ENCODE measurements at regions not wholly inside any gene's neighbourhood (a gene's known extent, or its start where the extent isn't known, plus 50 kb on each side); places are given as distances from the start of the nearest gene placed in this dataset.
"Not testable (repeated sequence)": the region's sequence is repeated elsewhere in the genome, so short reads cannot be mapped to it uniquely, and the experiment has no call there.

GRCh38 chr9:85310573-85310972 is 431.2 kb downstream of the AGTPBP1 start:
- Histone ChIP-seq H3K27me3 (no peaks in the 10 kb centered on the region), H3K4me3 (no peak overlapping the region), H3K36me3 (no peaks in the 10 kb centered on the region), H3K27ac (no peak overlapping the region), H3K4me1 (no peaks in the 10 kb centered on the region), H3K9me3 (no peaks in the 10 kb centered on the region)
- TF ChIP-seq POLR2A (IDR thresholded peaks at IDR 0.05) (no peak), POLR2AphosphoS5 (IDR thresholded peaks at IDR 0.05) (no peak), EP300 (IDR thresholded peaks at IDR 0.05; ENCODE audit: low read depth) (no peak)
- TF ChIP-seq, protein P1, sequence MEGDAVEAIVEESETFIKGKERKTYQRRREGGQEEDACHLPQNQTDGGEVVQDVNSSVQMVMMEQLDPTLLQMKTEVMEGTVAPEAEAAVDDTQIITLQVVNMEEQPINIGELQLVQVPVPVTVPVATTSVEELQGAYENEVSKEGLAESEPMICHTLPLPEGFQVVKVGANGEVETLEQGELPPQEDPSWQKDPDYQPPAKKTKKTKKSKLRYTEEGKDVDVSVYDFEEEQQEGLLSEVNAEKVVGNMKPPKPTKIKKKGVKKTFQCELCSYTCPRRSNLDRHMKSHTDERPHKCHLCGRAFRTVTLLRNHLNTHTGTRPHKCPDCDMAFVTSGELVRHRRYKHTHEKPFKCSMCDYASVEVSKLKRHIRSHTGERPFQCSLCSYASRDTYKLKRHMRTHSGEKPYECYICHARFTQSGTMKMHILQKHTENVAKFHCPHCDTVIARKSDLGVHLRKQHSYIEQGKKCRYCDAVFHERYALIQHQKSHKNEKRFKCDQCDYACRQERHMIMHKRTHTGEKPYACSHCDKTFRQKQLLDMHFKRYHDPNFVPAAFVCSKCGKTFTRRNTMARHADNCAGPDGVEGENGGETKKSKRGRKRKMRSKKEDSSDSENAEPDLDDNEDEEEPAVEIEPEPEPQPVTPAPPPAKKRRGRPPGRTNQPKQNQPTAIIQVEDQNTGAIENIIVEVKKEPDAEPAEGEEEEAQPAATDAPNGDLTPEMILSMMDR (IDR thresholded peaks at IDR 0.05): no peak
- intact Hi-C loops (cut with DNase I; ENCODE audit: low total_unique reads): no loop called here
- in situ Hi-C loops (cut with MboI; ENCODE audit: low pct_ligation_motif_present in 1 of 4, low pct_unique_long_range_greater_than_20kb in 1 of 4, low sequenced_read_pairs in 3 of 4): no loop called here
- no peak for DNase-seq

GRCh38 chr9:85303757-85304134 is 438.0 kb downstream of the AGTPBP1 start:
- WGBS, 2 donors (ENCODE audit: low coverage in 1 of 2): 62 to 66% methylated on average over 4 of the region's 4 CpGs
- intact Hi-C loops (cut with DNase I; ENCODE audit: low total_unique reads) (no loop called here), in situ Hi-C loops (cut with MboI; ENCODE audit: low pct_ligation_motif_present in 1 of 4, low pct_unique_long_range_greater_than_20kb in 1 of 4, low sequenced_read_pairs in 3 of 4) (no loop called here)
- Histone ChIP-seq H3K27me3 (no peaks in the 10 kb centered on the region), H3K4me1 (no peaks in the 10 kb centered on the region), H3K36me3 (no peaks in the 10 kb centered on the region), H3K9me3 (no peaks in the 10 kb centered on the region), H3K27ac (no peak overlapping the region), H3K4me3 (no peak overlapping the region)
- no peak for DNase-seq
- TF ChIP-seq EP300 (IDR thresholded peaks at IDR 0.05; ENCODE audit: low read depth) (no peak), POLR2A (IDR thresholded peaks at IDR 0.05) (no peak), POLR2AphosphoS5 (IDR thresholded peaks at IDR 0.05) (no peak)
- TF ChIP-seq, protein P1 (IDR thresholded peaks at IDR 0.05): no peak

GRCh38 chr9:85302938-85303756 is 438.6 kb downstream of the AGTPBP1 start:
- Histone ChIP-seq H3K9me3 (no peaks in the 10 kb centered on the region), H3K4me3 (no peak overlapping the region), H3K27me3 (no peaks in the 10 kb centered on the region), H3K27ac (no peak overlapping the region), H3K4me1 (no peaks in the 10 kb centered on the region), H3K36me3 (no peaks in the 10 kb centered on the region)
- in situ Hi-C loops (cut with MboI; ENCODE audit: low pct_ligation_motif_present in 1 of 4, low pct_unique_long_range_greater_than_20kb in 1 of 4, low sequenced_read_pairs in 3 of 4): no loop called here
- DNase-seq: no peak
- TF ChIP-seq, protein P1 (IDR thresholded peaks at IDR 0.05): no peak
- TF ChIP-seq POLR2AphosphoS5 (IDR thresholded peaks at IDR 0.05) (no peak), EP300 (IDR thresholded peaks at IDR 0.05; ENCODE audit: low read depth) (no peak), POLR2A (IDR thresholded peaks at IDR 0.05) (no peak)
- WGBS, 2 donors (ENCODE audit: low coverage in 1 of 2): 55 to 70% methylated on average over 3 to 7 of the region's 7 CpGs
- intact Hi-C loops (cut with DNase I; ENCODE audit: low total_unique reads): no loop called here

DNA sequence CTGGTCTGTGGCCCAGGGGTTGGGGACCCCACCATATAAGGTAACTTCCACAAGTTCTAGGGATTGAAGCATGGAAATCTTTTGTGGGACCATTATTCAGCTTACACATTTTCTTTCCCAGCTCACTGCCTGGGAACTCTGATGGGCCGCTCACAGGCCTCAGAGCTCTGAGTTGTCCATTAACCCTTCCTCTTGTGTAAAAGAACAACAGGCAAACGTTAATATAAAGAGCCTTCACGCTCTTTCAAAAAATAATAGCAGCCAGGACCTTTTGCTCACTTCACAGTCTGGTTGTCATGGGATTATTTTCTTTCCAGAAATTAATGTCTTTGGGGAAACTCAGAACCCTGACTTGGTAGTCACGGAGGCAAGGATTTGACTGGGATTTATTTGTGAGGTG is 443.3 kb downstream of the AGTPBP1 start:
- Histone ChIP-seq H3K27me3 (no peaks in the 10 kb centered on the region), H3K4me1 (no peaks in the 10 kb centered on the region), H3K27ac (no peak overlapping the region), H3K36me3 (no peaks in the 10 kb centered on the region), H3K4me3 (no peak overlapping the region), H3K9me3 (no peaks in the 10 kb centered on the region)
- in situ Hi-C loops (cut with MboI; ENCODE audit: low pct_ligation_motif_present in 1 of 4, low pct_unique_long_range_greater_than_20kb in 1 of 4, low sequenced_read_pairs in 3 of 4) (loop anchor here in 1 of 4 donors (25.0 kb wide), 1 partner anchor 89 kb away; no protein-coding TSS in a partner anchor), intact Hi-C loops (cut with DNase I; ENCODE audit: low total_unique reads) (no loop called here)
- 68 to 71% methylated on average over 4 of the region's 4 CpGs for WGBS, 2 donors (ENCODE audit: low coverage in 1 of 2)
- DNase-seq: no peak
- TF ChIP-seq, protein P1 (IDR thresholded peaks at IDR 0.05): no peak
- TF ChIP-seq EP300 (IDR thresholded peaks at IDR 0.05; ENCODE audit: low read depth) (no peak), POLR2AphosphoS5 (IDR thresholded peaks at IDR 0.05) (no peak), POLR2A (IDR thresholded peaks at IDR 0.05) (no peak)

DNA sequence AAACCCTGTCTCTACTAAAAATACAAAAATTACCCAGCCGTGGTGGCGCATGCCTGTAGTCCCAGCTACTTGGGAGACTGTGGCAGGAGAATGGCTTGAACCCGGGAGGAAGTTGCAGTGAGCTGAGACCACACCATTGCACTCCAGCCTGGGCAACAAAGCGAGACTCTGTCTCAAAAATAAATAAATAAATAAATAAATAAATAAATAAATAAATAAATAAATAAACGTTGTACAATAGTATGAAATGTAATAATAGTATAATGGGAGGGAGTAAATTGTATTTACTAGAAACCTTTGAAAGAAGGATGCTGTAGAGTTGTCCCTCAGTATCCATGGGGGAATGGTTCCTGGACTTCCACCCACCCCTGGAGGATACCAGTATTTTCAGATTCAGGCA is 446.5 kb downstream of the AGTPBP1 start:
- intact Hi-C loops (cut with DNase I; ENCODE audit: low total_unique reads); H3K27ac ChIP-seq; H3K4me3 ChIP-seq; H3K27me3 ChIP-seq; H3K4me1 ChIP-seq; H3K36me3 ChIP-seq; H3K9me3 ChIP-seq; DNase-seq: not testable (repeated sequence)
- in situ Hi-C loops (cut with MboI; ENCODE audit: low pct_ligation_motif_present in 1 of 4, low pct_unique_long_range_greater_than_20kb in 1 of 4, low sequenced_read_pairs in 3 of 4): loop anchor here in 1 of 4 donors (25.0 kb wide), 1 partner anchor 92 kb away; no protein-coding TSS in a partner anchor
- WGBS, 2 donors (ENCODE audit: low coverage in 1 of 2): 67 to 87% methylated on average over 1 to 4 of the region's 5 CpGs

Measured in transverse colon (tissue), 4 donors.